GM18861 (cell line): ENCODE measurements at regions not wholly inside any gene's neighbourhood (a gene's known extent, or its start where the extent isn't known, plus 50 kb on each side); places are given as distances from the start of the nearest gene placed in this dataset.
"Not testable (repeated sequence)": the region's sequence is repeated elsewhere in the genome, so short reads cannot be mapped to it uniquely, and the experiment has no call there.

Source experiments
- ATAC-seq: cut with Tn5 transposase; IDR thresholded peaks from one replicate; pipeline ENCODE4 v1.9.1; 2021; ENCODE audit not compliant: unreplicated experiment

GRCh38 chr16:79985606-79986005 lies 385.1 kb upstream of the MAF start:
- ATAC-seq, result no peak

GRCh38 chr16:79984149-79984548 lies 383.6 kb upstream of the MAF start:
- ATAC-seq, result not testable (repeated sequence)

GRCh38 chr16:79982862-79983261 lies 382.3 kb upstream of the MAF start:
- ATAC-seq, result no peak

- no peak for ATAC-seq
These were observed 381.8 kb upstream of the MAF start for GRCh38 chr16:79982361-79982760.

GRCh38 chr16:79981814-79982213 lies 381.3 kb upstream of the MAF start:
- no peak for ATAC-seq

GRCh38 chr16:79980650-79981521 lies 380.3 kb upstream of the MAF start:
- ATAC-seq, result no peak

GRCh38 chr16:79977940-79978836 lies 377.7 kb upstream of the MAF start:
- no peak for ATAC-seq

- ATAC-seq, result no peak
These were observed 372.8 kb upstream of the MAF start for GRCh38 chr16:79973320-79973719.

- ATAC-seq, result no peak
These were observed 371.6 kb upstream of the MAF start for GRCh38 chr16:79972053-79972704.

GRCh38 chr16:79971237-79971572 lies 370.7 kb upstream of the MAF start:
- ATAC-seq, result no peak

- no peak for ATAC-seq
These were observed 370.2 kb upstream of the MAF start for GRCh38 chr16:79970551-79971236.

- ATAC-seq, result no peak
These were observed 369.6 kb upstream of the MAF start for GRCh38 chr16:79970087-79970486.

- ATAC-seq, result no peak
These were observed 368.9 kb upstream of the MAF start for GRCh38 chr16:79969458-79969857.

GRCh38 chr16:79966226-79966625 lies 365.7 kb upstream of the MAF start:
- no peak for ATAC-seq

- ATAC-seq, result no peak
These were observed 365.2 kb upstream of the MAF start for GRCh38 chr16:79965718-79966117.

GRCh38 chr16:79964104-79964503 lies 363.6 kb upstream of the MAF start:
- no peak for ATAC-seq

- no peak for ATAC-seq
These were observed 362.4 kb upstream of the MAF start for GRCh38 chr16:79962962-79963361.

GRCh38 chr16:79959226-79959625 lies 358.7 kb upstream of the MAF start:
- ATAC-seq, result no peak

GRCh38 chr16:79954921-79955705 lies 354.6 kb upstream of the MAF start:
- no peak for ATAC-seq
